Stimulated activated CD8-positive, alpha-beta memory T cell treated with anti-CD3 and anti-CD28 coated beads, Interleukin-7, amount 100 ng/mL, for 4 hours (primary cell): ENCODE measurements at regions not wholly inside any gene's neighbourhood (a gene's known extent, or its start where the extent isn't known, plus 50 kb on each side); places are given as distances from the start of the nearest gene placed in this dataset.

Source experiments
- DNase-seq, 2 donors: peaks; one replicate each; pipeline ENCODE4 v3.0.0-alpha.2; 2020; ENCODE audit warnings: low read depth in 2 of 2

DNA sequence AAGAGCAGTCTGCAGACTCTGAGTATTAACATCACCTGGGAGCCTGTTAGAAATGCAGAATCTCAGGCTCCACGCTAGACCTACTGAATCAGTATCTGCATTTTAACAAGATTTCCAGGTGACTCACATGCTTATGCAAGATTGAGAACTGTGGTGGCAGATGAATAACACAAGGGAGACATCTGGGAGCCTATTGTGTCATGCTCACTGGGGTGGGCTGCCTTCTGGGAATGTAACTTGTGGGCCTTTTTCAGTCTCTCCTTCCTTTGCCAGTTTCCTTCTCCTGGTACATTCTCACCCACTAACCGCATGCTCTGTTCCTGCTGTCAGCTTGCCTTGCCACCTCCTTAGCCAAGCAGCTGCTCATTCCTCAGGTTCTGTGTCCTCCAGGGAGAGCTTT, 176.6 kb upstream of the C9orf72 start:
- DNase-seq, result no peak

DNA sequence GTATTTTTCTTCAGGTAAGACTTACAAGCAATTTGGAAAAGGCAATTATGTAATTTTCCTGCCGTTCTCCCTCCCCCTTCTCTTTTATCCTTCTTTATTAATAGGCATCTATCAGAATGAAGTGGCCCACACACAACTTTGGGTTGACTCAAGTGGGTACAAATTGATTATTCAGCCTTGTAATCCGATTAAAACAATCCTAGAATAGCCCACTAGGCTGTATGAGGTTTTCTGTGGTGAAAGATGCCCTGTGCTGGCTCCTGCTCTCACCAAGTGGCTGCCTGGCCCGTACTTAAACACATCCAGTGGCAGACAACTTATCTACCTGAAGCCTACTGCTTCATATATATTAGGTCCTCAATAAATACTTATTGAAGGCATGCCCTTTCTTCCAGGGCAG, 177.3 kb upstream of the C9orf72 start:
- no peak for DNase-seq

DNA sequence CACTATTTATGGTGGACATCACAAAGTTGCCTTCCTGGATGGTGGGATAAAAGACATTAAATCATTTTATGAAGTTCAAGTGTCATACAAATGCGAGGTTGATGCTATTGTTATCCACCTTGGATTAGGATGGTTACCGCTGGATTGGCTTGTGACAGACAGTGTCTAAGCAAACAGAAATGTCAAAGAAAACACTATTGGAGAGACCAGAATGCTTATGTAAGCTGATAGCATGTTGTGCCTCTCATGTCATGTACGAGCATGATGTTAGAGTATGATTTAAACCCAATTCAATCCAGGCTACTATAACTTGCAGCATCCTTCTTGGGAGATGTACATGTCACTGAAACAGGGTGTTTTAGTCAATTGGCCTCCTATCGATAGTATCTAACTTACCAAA, 178.8 kb upstream of the C9orf72 start:
- no peak for DNase-seq

DNA sequence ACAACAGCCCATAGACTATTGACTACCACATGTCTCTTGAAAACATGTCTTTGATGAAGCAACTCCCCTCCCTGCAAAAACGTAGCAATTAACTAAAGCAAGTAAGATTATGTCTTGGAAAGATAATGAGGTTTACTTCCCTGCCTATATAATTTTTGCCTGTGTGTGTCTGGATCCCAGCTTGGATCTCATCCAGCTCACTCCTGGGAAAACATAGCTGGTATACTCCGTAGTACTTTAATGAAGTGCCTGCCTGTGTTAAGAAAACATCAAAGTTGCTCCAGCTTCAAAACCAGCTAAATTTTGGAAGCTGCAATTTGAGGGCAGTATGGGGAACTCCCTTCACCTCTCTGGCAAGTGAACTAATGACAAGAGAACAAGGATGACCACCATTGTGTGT, 182.6 kb upstream of the C9orf72 start:
- DNase-seq, result no peak

DNA sequence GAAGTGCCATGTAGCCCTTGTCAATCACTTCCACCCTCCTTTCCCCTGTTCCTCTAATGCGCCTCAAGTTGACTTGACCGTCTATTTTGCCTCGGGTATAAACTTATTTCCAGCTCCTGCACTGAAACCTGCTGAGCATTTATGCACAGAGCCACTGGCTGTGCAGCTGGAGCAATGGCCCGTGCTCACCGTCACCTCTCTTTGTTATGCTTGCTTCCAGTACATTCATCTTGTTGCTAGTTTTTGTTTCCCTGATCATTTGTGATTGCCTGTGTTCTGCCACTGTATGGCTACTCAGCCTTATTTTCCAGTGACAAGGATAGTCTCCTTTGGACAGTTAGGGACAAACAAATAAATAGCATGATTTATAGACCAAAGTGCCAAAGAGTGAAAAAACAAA, 183.1 kb upstream of the C9orf72 start:
- no peak for DNase-seq

DNA sequence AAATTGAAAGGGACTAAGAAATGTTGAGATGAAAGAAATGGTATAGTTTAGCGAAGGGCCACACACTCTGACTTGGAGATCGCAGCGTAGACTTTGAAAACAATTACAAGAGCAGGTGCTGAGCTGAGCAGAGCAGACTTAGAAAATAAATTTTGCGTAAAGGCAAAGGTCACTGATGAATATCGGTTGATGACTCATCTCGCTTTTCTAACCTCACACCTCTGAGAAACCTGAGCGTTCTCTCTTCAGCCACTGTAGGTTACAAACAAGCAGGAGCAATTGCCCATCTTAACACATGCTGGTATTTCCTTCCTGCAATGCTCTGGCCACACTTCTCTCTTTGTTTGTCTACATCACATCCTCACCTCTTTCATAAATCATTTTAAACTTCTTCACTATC, 190.6 kb upstream of the C9orf72 start:
- no peak for DNase-seq

DNA sequence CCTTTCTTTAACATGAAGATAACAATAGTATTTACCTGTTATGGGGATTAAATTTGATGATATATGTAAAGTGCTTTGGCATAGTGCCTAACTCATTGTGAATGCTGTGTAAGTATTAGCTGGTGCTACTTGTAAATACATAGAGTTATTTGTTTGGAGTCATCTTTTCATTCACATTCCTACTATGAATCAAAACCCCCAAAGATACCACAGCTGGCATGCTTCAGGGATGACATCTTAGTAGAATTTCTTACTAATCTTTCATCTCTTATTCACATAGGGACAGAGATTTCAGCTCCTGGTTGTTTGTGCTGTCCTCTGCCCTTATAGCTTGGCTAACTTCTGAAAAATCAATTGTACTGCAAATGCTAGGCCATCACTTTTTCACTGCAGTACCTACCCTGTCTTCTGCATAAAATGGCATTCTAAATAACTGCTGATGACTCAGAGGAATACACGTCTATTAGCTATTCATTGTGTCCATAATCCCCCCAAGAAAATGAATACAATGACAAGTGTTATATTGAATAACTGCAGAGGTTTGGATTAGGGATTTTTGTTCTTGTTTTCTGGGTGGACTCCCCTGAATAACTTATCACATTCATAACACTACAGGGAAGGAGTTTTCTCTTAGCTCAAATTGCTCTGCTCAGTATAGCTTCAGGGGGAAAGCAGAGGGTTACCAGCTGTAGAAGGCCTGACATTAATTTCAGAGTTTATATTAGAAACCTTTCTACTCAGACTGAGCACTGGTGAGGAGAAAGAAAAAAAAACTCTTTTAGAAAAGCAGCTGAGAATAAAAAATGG, 192.2 kb upstream of the C9orf72 start:
- DNase-seq, result no peak

DNA sequence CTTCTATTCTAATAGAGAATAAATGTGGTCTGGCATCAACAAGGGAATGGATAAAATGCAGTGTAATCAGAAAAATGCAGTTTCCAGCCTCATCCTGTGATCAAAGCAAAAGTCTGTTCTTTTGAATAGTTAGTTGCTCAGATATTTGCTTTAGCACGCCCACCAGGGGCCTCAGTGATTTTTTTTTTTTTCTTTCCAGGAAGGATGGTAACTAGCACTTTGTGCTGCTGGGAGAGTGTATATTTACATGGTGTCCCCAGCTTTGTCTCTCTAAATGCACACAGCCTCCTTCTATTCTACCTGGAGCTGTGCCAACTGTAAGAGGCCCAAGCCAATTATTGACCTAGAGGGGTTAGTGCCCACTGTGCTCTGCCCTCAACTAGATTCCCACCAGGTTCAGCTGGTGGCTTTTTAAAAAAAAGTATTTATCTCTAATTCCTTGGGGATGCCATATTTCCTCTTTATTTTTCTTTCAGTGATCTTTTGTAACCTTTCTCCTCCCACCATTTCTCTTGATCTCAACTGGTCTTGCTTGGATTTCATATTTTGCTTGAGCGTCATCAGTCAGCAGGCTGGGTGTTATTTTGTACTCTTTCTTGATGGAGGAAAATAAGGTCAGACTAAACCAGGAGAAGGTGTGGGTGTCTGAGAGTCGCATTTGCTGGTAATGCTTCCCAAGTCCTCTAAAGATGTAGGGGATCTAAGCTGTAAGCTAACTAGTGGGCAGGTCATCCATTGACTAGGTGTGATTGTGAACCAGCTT, 193.0 kb upstream of the C9orf72 start:
- no peak for DNase-seq

DNA sequence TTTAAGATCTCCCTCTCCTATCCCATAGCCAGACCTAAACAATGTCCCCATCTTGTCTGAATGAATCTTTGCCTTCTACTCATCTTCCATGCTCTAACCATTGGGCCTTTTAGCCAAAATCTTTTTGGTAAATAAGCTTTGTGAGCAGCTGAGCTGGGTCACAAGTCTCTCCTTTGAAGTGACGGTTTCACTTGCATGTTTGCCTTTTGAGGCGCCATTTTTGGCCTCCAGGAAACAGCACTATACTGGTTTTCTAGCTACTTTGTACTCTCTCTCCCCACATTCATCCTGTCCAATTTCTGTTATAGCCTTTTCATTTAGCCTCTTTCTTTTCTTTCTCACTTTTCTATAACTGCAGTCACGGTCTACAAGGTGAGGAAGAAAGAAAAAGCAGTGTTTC, 195.5 kb upstream of the C9orf72 start:
- no peak for DNase-seq

DNA sequence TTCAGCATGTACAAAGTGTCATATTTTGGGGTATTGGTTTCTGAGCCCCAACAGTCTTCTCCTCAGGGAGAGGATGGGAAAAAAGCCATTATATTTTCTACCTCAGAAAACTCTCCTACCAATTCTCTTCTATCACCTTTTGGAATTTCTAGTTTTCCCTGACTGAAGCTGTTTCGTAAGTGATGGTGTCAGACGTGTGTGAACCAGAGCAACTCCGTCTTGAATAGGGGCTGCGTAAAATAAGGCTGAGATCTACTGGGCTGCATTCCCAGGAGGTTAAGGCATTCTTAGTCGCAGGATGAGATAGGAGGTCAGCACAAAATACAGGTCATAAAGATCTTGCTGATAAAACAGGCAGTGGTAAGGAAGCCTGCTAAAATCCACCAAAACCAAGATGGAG, 197.3 kb upstream of the C9orf72 start:
- no peak for DNase-seq

DNA sequence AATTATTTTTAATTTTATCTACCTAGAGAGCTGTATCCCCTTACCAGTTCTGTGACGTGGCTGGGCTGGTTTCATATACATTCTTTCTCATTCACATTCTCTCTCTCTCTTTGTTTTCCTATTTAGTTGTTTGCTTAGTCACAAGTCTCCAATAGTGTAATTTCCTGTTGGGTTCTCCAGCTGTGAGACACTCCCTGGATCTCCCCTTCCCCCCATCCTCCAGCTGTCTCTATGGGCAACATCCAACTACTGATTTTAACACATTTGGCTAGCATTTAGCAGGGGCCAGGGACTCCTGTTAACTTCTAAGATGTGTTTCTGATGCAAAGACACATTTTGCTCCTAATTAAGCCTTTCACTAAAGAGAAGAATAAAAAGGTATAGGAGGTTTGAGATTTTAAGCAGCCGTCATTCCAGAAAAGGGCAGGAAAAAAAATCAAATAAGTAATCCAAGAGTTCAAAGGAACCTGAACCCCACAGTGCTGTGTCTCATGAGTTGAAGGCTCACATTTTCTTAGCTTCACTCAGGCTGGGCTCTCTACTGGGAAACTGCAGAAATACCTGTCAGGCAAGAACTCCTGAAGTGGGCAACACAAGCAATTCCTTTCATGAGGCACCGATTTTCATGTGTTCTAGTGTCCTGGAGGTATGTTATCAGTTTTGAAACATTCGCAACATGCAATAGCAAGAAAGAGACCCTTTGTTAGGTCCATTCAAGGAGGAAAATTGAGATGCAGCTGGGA, 198.7 kb upstream of the C9orf72 start:
- no peak for DNase-seq

DNA sequence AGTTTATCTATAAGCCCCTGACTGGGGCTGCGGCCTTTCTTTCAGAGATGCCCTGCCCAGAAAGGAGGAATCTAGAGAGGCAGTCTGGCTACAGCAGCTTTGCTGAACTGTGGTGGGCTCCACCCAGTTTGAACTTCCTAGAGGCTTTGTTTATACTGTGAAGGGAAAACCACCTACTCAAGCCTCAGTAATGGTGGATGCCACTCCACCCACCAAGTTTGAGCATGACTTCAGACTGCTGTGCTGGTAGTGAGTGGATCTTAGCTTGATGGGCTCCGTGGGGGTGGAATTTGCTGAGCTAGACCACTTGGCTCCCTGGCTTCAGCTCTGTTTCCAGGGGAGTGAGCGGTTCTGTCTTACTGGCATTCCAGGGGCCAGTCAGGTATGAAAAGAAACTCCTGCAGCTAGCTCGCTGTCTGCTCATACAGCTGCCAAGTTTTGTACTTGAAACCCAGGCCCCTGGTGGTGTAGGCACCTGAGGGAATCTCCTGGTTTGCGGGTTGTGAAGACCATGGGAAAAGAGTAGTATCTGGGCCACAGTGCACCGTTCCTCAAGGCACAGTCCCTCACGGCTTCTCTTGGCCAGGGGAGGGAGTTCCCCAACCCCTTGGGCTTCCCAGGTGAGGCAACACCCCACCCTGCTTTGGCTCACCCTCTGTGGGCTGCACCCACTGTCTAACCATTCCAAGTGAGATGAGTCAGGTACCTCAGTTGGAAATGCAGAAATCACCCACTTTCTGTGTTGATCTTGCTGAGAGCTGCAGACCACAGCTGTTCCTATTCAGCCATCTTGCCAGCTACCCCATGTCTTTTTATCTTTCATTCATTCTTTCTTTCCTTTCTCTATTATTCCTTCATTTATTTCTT, 211.8 kb upstream of the C9orf72 start:
- DNase-seq, result no peak

DNA sequence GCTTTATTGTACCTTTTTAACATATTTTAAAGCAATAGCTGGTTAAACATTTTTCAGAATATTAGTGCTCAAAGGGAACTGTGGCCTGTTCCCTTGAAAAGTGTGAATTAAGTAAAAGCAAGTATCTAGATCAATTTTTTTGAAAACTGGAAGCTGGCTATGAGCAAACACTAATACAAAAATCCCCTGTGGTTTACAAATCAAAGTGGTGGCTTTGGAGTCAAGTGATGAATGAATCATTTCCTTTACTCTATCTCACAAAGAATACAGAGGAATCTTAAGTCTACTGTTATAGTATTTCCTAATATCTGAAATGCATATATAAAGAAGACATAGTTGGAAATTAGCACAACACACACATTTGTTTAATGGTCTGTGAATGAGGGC, 212.4 kb upstream of the C9orf72 start:
- no peak for DNase-seq

DNA sequence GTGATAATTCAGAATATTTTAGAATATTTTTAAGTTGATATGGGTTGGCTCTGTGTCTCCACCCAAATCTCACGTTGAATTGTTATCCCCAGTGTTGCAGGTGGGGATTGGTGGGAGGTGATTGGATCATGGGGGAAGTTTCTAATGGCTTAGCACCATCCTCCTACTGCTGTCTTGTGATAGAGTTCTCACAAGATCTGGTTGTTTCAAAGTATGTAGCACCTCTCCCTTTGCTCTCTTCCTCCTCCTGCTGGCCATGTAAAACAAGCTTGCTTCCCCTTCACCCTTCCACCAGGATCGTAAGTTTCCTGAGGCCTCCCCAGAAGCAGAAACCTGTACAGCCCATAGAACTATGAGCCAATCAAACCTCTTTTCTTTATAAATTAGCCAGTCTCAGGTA, 214.6 kb upstream of the C9orf72 start:
- no peak for DNase-seq

DNA sequence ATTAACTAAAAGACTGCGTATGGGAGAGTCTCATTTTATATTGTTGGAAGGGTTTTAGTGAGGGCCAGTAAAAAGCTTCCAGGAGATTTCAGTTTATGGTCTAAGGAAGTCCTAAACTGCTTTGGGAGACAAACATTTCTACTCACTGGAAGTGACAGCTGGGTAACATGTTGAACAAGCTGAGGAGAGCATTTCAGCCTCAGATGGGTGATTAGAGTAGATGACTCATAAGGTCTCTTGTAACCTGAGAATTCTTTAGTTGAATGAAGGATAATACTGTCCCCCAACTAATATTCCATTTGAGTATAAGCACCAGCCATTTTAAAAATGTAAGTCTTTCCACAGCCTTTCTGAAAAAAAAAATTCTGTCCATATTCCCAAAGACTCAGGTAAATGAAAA, 218.0 kb upstream of the C9orf72 start:
- no peak for DNase-seq

DNA sequence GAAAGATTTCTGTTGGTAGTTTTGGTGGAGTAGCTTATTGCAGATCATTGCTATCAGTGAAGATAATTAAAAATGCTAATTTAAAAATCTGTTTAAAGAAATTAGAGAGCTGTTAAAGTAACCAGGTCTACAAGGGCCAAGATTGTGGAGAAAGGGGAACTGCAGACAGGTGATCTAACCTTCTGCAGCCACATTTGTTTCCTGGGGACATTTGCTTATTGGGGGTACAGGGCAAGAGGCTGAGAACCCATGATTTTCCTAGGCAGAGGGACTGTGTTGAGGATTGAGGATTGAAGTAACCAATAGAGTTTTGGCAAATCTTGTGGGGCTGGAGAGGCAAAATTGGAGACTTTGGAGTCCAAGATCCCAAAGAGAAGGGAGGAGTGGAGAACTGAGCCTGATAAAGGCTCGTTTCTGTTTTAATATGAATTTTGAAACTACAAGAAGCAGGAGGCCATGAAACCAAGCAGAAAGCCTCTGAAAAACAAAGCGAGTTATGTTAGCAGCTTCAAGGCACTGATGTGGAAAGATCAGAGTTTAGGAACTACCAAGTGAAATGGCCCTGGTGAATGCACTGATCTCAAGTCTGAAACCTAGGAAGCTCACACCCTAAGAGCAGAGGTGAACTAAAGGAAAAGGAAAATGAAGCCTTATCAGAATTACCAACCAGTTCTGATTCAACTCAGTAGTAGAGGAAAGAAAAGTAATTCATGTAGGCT, 219.8 kb upstream of the C9orf72 start:
- DNase-seq, result no peak

DNA sequence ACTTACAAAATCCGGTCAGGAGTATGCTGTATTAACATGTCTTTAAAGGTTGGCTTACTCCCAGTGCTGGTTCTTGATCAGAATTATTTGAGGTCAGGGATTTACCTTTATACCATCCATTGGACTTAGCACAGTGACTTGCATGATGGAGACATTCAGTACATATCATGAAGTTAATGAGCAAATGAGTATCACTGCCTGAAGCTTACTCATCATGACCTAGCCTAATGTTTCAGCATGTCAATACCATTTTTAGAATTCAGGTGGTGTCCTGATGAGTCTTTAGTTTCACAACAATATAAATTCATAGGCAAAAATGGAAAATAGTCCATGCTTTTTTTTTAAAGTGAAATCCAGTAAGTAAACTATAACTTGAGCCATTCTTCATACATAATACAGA, 226.0 kb upstream of the C9orf72 start:
- DNase-seq, result no peak

DNA sequence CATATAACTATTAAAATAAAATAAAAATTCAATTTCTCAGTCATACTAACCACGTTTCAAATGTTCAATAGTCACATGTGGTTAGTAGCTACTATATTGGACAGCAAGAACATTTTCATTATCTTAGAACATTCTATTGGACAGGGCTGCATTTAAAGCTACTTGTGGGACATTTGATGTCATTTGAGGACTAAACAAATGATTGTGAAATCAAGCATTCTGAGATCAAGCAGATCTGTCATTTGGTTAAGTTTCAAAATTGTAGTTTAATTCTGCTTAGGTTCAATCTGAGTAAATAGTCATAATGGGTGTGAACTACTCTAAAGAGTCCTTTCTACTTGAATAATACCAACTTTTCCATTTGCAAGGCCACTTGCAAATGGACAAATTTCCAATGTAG, 226.9 kb upstream of the C9orf72 start:
- DNase-seq, result no peak

DNA sequence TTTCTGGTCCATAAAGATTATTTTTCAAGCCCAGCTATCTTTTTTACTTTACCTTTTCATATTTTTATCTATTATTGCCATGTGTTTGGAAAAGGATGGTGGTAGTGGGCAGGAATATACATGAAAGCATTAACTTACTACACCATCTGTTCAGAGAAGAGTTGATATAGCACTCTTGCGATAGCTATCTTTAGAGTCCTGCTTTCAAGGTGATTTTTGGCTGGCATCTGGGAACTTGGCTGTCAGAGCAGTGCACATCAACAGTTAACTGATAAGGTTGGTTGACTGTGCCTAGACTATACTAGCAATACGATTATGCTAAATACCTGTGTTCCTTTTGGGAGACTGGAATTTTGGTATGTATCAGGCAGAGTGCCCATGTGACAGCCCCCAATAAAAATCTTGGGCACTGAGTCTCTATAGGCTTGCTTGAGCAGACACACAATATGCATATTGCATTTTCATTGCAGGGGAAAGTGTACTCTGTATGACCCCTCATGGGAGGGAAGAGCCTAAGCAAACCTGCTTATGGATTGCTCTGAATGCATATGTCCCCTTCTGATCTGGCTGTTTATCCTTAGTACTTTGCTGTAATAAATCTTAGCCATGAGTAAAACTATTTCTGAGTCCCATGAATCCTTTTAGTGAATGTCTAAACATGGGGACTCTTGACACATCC, 227.6 kb upstream of the C9orf72 start:
- DNase-seq, result no peak

DNA sequence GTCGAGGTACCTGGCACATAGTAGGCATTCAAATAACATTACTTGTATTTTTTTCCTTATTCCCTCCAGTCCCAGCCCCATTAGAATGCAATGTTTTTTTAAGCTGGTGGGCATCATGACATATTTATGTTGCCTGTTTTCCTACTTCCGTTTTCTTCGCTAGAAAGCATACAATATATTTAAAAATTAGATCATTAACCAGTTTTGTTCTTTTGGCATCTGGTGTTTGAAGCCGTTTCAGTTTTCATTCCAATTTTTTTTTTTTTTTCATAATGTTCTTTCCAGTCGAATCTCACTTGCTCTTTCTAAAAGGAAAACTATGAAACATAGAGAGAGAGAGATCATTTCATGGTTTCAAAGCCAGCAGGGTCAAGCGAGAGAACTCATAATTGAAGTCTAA, 228.3 kb upstream of the C9orf72 start:
- no peak for DNase-seq

DNA sequence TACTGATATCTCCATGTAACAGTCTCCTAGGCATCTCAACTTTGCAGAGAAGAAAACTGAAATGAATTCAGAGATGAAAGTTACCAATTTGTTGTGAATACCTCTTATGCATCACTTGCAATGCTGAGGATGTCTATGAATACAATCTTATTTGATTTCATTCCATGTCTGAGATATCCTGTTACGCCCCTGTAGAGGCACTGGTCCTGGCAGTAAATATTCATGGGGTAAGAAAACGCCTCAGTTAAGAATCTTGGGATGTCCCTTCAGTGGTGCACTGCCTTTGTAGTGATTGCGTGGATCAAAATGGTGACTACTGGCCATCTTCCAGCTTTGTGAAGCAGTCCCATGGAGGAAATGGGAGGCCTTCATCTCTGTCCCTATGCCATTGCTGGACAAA, 229.1 kb upstream of the C9orf72 start:
- DNase-seq, result no peak
